Parathyroid adenoma (tissue), 2 donors: ENCODE measurements at regions not wholly inside any gene's neighbourhood (a gene's known extent, or its start where the extent isn't known, plus 50 kb on each side); places are given as distances from the start of the nearest gene placed in this dataset.

Experiments used
- H2AFZ ChIP-seq: fragments of 300-600 bp; sonication (generic); one replicate; pipeline ENCODE4 v1.7.0; 2017; ENCODE audit warnings: antibody characterized with exemption, mild to moderate bottlenecking
- H3K27ac ChIP-seq: fragments of 300-600 bp; sonication (generic); one replicate; pipeline ENCODE4 v1.7.0; 2017
- H3K27me3 ChIP-seq: fragments of 300-600 bp; sonication (generic); one replicate; pipeline ENCODE4 v1.7.0; 2017; ENCODE audit warnings: low read length; ENCODE audit not compliant: control insufficient read depth, insufficient read depth
- H3K36me3 ChIP-seq: fragments of 300-600 bp; sonication (generic); one replicate; pipeline ENCODE4 v1.7.0; 2017; ENCODE audit warnings: low read length; ENCODE audit not compliant: control insufficient read depth, insufficient read depth
- H3K4me1 ChIP-seq: fragments of 300-600 bp; sonication (generic); one replicate; pipeline ENCODE4 v1.7.0; 2017; ENCODE audit warnings: control low read depth
- H3K4me2 ChIP-seq: fragments of 300-600 bp; sonication (generic); one replicate; pipeline ENCODE4 v1.7.0; 2017; ENCODE audit warnings: low read length
- H3K4me3 ChIP-seq: fragments of 300-600 bp; sonication (generic); one replicate; pipeline ENCODE4 v1.7.0; 2017; ENCODE audit warnings: low read depth, low read length
- H3K79me2 ChIP-seq: fragments of 300-600 bp; sonication (generic); one replicate; pipeline ENCODE4 v1.7.0; 2017; ENCODE audit warnings: control low read depth
- H3K9ac ChIP-seq: fragments of 300-600 bp; sonication (generic); one replicate; pipeline ENCODE4 v1.7.0; 2017; ENCODE audit warnings: mild to moderate bottlenecking
- H3K9me3 ChIP-seq: fragments of 300-600 bp; sonication (generic); one replicate; pipeline ENCODE4 v1.7.0; 2017; ENCODE audit warnings: low read length; ENCODE audit not compliant: control insufficient read depth
- TF ChIP-seq, protein P1 (sequence below): fragments of 300-600 bp; sonication (generic); IDR thresholded peaks from one replicate; pipeline ENCODE4 v1.7.0; 2017; ENCODE audit warnings: antibody characterized with exemption, mild to moderate bottlenecking
- donor health status: primary hyperparathyroidism.

GRCh38 chr12:94091624-94092023 lies 56.8 kb upstream of the PLXNC1 start:
- Histone ChIP-seq H3K27ac (no peak overlapping the region), H3K4me1 (no peaks in the 10 kb centered on the region), H3K36me3 (no peaks in the 10 kb centered on the region), H3K4me3 (no peak overlapping the region), H2AFZ (no peak overlapping the region), H3K79me2 (no peaks in the 10 kb centered on the region), H3K9me3 (no peaks in the 10 kb centered on the region), H3K27me3 (no peaks in the 10 kb centered on the region), H3K4me2 (no peak overlapping the region), H3K9ac (no peak overlapping the region)
- TF ChIP-seq, protein P1, sequence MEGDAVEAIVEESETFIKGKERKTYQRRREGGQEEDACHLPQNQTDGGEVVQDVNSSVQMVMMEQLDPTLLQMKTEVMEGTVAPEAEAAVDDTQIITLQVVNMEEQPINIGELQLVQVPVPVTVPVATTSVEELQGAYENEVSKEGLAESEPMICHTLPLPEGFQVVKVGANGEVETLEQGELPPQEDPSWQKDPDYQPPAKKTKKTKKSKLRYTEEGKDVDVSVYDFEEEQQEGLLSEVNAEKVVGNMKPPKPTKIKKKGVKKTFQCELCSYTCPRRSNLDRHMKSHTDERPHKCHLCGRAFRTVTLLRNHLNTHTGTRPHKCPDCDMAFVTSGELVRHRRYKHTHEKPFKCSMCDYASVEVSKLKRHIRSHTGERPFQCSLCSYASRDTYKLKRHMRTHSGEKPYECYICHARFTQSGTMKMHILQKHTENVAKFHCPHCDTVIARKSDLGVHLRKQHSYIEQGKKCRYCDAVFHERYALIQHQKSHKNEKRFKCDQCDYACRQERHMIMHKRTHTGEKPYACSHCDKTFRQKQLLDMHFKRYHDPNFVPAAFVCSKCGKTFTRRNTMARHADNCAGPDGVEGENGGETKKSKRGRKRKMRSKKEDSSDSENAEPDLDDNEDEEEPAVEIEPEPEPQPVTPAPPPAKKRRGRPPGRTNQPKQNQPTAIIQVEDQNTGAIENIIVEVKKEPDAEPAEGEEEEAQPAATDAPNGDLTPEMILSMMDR = no peak

- Histone ChIP-seq H3K27ac (no peak overlapping the region), H3K27me3 (no peaks in the 10 kb centered on the region), H3K4me1 (no peaks in the 10 kb centered on the region), H3K36me3 (no peaks in the 10 kb centered on the region), H3K4me2 (no peak overlapping the region), H3K79me2 (no peaks in the 10 kb centered on the region), H3K9ac (no peak overlapping the region), H3K4me3 (no peak overlapping the region), H3K9me3 (no peaks in the 10 kb centered on the region), H2AFZ (no peak overlapping the region)
- TF ChIP-seq, protein P1 = no peak
These were observed 55.7 kb upstream of the PLXNC1 start for GRCh38 chr12:94092516-94093241.

- no peaks in the 10 kb centered on the region for H3K9me3 ChIP-seq
- no peaks in the 10 kb centered on the region for H3K27me3 ChIP-seq
- TF ChIP-seq, protein P1 = no peak
- no peak overlapping the region for H3K9ac ChIP-seq
- no peak overlapping the region for H3K4me3 ChIP-seq
- no peaks in the 10 kb centered on the region for H3K4me1 ChIP-seq
- H2AFZ ChIP-seq = no peak overlapping the region
- H3K4me2 ChIP-seq = no peak overlapping the region
- no peaks in the 10 kb centered on the region for H3K79me2 ChIP-seq
- no peaks in the 10 kb centered on the region for H3K36me3 ChIP-seq
- H3K27ac ChIP-seq = no peak overlapping the region
These were observed 53.7 kb upstream of the PLXNC1 start for GRCh38 chr12:94094700-94095099.

GRCh38 chr12:94095618-94096017 lies 52.8 kb upstream of the PLXNC1 start:
- Histone ChIP-seq H3K27ac (no peak overlapping the region), H3K36me3 (no peaks in the 10 kb centered on the region), H3K9ac (no peak overlapping the region), H2AFZ (no peak overlapping the region), H3K4me3 (no peak overlapping the region), H3K79me2 (no peaks in the 10 kb centered on the region), H3K4me2 (no peak overlapping the region), H3K27me3 (no peaks in the 10 kb centered on the region), H3K9me3 (no peaks in the 10 kb centered on the region), H3K4me1 (no peaks in the 10 kb centered on the region)
- TF ChIP-seq, protein P1 = no peak

DNA sequence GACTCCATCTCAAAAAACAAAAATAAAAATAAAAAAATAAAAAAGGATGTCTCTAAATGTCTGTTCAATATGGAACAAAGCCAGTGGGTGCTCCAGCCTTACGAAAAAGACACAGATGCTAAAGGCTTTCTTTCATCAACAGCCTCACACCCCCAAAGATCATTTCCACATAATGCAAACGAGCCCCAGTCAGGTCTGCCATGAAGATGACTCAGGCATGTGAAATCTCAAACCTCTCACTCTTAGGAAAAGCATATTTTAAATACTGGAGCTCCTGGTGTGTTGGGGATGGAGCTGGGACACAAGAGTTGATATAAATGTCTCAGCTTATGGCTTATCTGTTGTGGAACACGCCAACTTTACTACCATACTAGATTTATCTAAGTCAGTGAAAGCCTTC lies 49.9 kb upstream of the PLXNC1 start:
- Histone ChIP-seq H2AFZ (no peak overlapping the region), H3K27me3 (no peaks in the 10 kb centered on the region), H3K9ac (no peak overlapping the region), H3K9me3 (no peaks in the 10 kb centered on the region), H3K4me1 (no peaks in the 10 kb centered on the region), H3K36me3 (no peaks in the 10 kb centered on the region), H3K4me2 (no peak overlapping the region), H3K4me3 (no peak overlapping the region), H3K27ac (no peak overlapping the region), H3K79me2 (no peaks in the 10 kb centered on the region)
- TF ChIP-seq, protein P1 = no peak
